Right lobe of liver (tissue), 6 donors: ENCODE measurements at regions not wholly inside any gene's neighbourhood (a gene's known extent, or its start where the extent isn't known, plus 50 kb on each side); places are given as distances from the start of the nearest gene placed in this dataset.

Experiments
- ATAC-seq, 4 donors: fragments of 200-7000 bp; cut with Tn5 transposase; one replicate each; pipeline ENCODE4 v1.9.1; 2020; ENCODE audit warnings: mild to moderate bottlenecking in 4 of 4, moderate library complexity in 4 of 4
- DNase-seq, 3 donors: peaks; one replicate each; pipeline ENCODE4 v3.0.0-alpha.2; 2020
- H3K27ac ChIP-seq, 3 donors: fragments of 200-600 bp; one replicate each; pipeline ENCODE4 v1.8.0; 2022
- H3K27me3 ChIP-seq, 2 donors: fragments of 200-600 bp; one replicate each; pipeline ENCODE4 v1.8.0; 2022
- H3K36me3 ChIP-seq, 4 donors: fragments of 200-600 bp; sonication (generic) in 1 of 4; one replicate each; pipeline versions ENCODE4 v1.5.1 to v1.8.0; 2017 to 2022; ENCODE audit warnings: control low read depth in 1 of 4
- H3K4me1 ChIP-seq, 4 donors: fragments of 200-600 bp; sonication (generic) in 1 of 4; one replicate each; pipeline versions ENCODE4 v1.5.1 to v1.8.0; 2017 to 2022; ENCODE audit warnings: control low read depth in 1 of 4
- H3K4me3 ChIP-seq, 3 donors: fragments of 200-600 bp; one replicate each; pipeline ENCODE4 v1.8.0; 2022
- H3K9me3 ChIP-seq, 4 donors: fragments of 200-600 bp; sonication (generic) in 1 of 4; one replicate each; pipeline versions ENCODE4 v1.5.1 to v1.8.0; 2017 to 2022; ENCODE audit warnings: control low read depth in 1 of 4
- CTCF ChIP-seq, 4 donors: fragments of 200-600 bp in 3 of 4; fragments of 450-650 bp in 1 of 4; IDR thresholded peaks; one replicate each; pipeline versions ENCODE4 v1.5.1 to v1.8.0; 2016 to 2022; ENCODE audit warnings: antibody characterized with exemption in 4 of 4, mild to moderate bottlenecking in 2 of 4
- POLR2A ChIP-seq: fragments of 450-650 bp; IDR thresholded peaks from one replicate; pipeline ENCODE4 v1.6.1; 2017; ENCODE audit warnings: antibody characterized with exemption, mild to moderate bottlenecking
- WGBS: methylation state at CpG from one replicate; pipeline ENCODE4 v1.1.6; 2018; ENCODE audit warnings: low coverage, low lambda C conversion rate; ENCODE audit not compliant: insufficient coverage; ENCODE audit errors: missing lambda C conversion rate; 5-methylcytosine and 5-hydroxymethylcytosine counted together
- intact Hi-C, 2 donors: fragments of 100-400 bp; cut with DNase I; formaldehyde crosslinking; loops; one replicate each; pipeline versions ENCODE4 v1.11.2 to v1.14.1; 2022
- donor health status: DM: no; HTN: yes; CAD: no.
- donor health status: DM: no; HTN: no; CAD: no.
- donor health status: DM: no; HTN: no; CAD: no.
- donor health status: DM: no; HTN: yes; CAD: no.
- donor health status: DM: no; HTN: yes; CAD: no.

DNA sequence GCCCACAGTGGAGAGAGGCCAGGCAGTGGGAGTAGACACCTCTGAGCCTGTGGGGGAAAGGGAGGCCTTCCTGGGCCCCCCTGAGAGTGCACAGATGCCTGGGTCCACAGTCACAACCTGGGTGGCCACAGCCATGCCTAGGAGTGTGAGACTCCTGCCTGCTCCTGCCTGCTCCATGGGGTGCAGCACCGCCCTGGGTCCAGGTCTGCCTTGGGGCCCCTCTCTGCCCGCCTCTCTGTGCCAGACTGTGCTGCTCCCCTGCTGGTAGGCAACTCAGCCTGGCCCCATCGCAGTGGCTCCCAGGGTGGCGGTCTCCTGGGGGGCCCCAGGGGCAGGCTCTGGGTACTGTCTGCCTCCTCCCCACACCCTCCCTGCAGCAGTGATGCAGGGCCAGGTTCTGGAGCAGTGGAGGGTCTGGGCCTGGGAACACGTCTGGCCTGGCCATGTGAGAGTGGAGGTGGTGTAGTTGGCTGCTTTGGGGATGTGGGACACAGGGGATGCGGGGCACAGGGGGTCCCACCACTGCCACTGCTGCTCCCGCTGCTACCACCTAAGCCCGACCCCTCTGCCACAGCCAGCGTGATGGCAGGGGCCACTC, 60.1 kb upstream of the DLX2 start:
- intact Hi-C loops = no loop called here
- 94% methylated on average over 3 of the region's 9 CpGs for WGBS
- Histone ChIP-seq H3K4me3 (no peak overlapping the region), H3K36me3 (no peaks in the 10 kb centered on the region), H3K27ac (no peak overlapping the region), H3K4me1 (no peaks in the 10 kb centered on the region), H3K27me3 (no peaks in the 10 kb centered on the region), H3K9me3 (peaks cover 0 to 6% (median 0%) of the 10 kb centered on the region in 4 donors)
- ATAC-seq (peak in 1 of 4 donors; percentile 53), DNase-seq (no peak)
- TF ChIP-seq POLR2A = no peak
- no peak for TF ChIP-seq CTCF (IDR thresholded peaks at IDR 0.05)

DNA sequence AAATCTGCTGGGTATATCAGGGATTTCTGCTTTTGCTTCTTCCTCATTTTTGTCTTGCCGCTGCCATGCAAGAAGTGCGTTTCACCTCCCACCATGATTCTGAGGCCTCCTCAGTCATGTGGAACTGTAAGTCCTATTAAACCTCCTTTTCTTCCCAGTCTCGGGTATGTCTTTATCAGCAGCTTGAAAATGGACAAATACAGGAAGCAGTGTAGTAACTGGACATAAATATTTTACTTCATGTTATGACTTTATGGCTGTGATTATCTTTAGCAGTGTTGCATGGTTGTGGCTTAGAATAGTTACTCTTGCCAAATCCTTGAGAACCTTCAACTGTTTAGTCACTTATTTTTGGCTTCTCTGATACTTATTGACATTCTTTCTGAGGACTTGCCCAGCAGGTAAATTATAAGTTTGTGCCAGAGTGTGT, 66.2 kb upstream of the DLX2 start:
- 64% methylated on average over 3 of the region's 3 CpGs for WGBS
- Histone ChIP-seq H3K4me1 (no peaks in the 10 kb centered on the region), H3K27me3 (no peaks in the 10 kb centered on the region), H3K9me3 (no peaks in the 10 kb centered on the region), H3K4me3 (no peak overlapping the region), H3K27ac (no peak overlapping the region), H3K36me3 (no peaks in the 10 kb centered on the region)
- no peak for TF ChIP-seq POLR2A
- no peak for TF ChIP-seq CTCF (IDR thresholded peaks at IDR 0.05)
- no peak for DNase-seq
- no peak for ATAC-seq
- intact Hi-C loops = no loop called here

- TF ChIP-seq POLR2A (no peak), CTCF (IDR thresholded peaks at IDR 0.05) (no peak)
- intact Hi-C loops = loop anchor here (5.0 kb wide), 1 partner anchor 293 kb away; no protein-coding TSS in a partner anchor
- ATAC-seq = no peak
Observed at GRCh38 chr2:172169611-172170010, 66.9 kb upstream of the DLX2 start.

GRCh38 chr2:172172513-172173173, 69.9 kb upstream of the DLX2 start:
- Histone ChIP-seq H3K27ac (no peak overlapping the region), H3K27me3 (no peaks in the 10 kb centered on the region), H3K36me3 (no peaks in the 10 kb centered on the region), H3K4me3 (peak overlapping the region; percentile 46 to 57 (median 52)), H3K9me3 (no peaks in the 10 kb centered on the region), H3K4me1 (no peaks in the 10 kb centered on the region)
- intact Hi-C loops = loop anchor here (5.0 kb wide), 1 partner anchor 290 kb away; no protein-coding TSS in a partner anchor
- DNase-seq = peak; percentile 76 to 80 (median 78)
- ATAC-seq = peak; percentile 100
- 3% methylated on average over 9 of the region's 58 CpGs for WGBS
- TF ChIP-seq CTCF (IDR thresholded peaks at IDR 0.05) = peak; percentile 78 to 90 (median 84)
- no peak for TF ChIP-seq POLR2A

More at GRCh38 chr2:172169611-172170010, 66.9 kb upstream of the DLX2 start:
- H3K9me3 ChIP-seq = no peaks in the 10 kb centered on the region
- no peaks in the 10 kb centered on the region for H3K36me3 ChIP-seq
- H3K27me3 ChIP-seq = no peaks in the 10 kb centered on the region
- H3K4me3 ChIP-seq = no peak overlapping the region
- no peak overlapping the region for H3K27ac ChIP-seq
- H3K4me1 ChIP-seq = no peaks in the 10 kb centered on the region
- DNase-seq = no peak
